RWPE2 (cell line): ENCODE measurements at regions not wholly inside any gene's neighbourhood (a gene's known extent, or its start where the extent isn't known, plus 50 kb on each side); places are given as distances from the start of the nearest gene placed in this dataset.

Source experiments
- ATAC-seq: fragments of 200-7000 bp; cut with Tn5 transposase; 3 replicates; pipeline ENCODE4 v1.9.1; 2021; ENCODE audit warnings: low read depth
- DNase-seq: peaks from one replicate; pipeline ENCODE4 v3.0.0-alpha.2; 2020; ENCODE audit warnings: low spot score
- H3K27ac ChIP-seq: fragments of 450-650 bp; 2 replicates; pipeline ENCODE4 v1.5.1; 2017; ENCODE audit warnings: mild to moderate bottlenecking; ENCODE audit not compliant: poor library complexity, severe bottlenecking
- H3K27me3 ChIP-seq: fragments of 250-450 bp; sonication (Bioruptor Pico); 2 replicates; pipeline ENCODE4 v1.5.1; 2021; ENCODE audit warnings: mild to moderate bottlenecking, moderate library complexity; ENCODE audit not compliant: insufficient read depth, poor library complexity, severe bottlenecking
- H3K36me3 ChIP-seq: fragments of 250-450 bp; sonication (Bioruptor Pico); 2 replicates; pipeline ENCODE4 v1.5.1; 2020; ENCODE audit warnings: low read depth, mild to moderate bottlenecking, moderate library complexity
- H3K4me1 ChIP-seq: fragments of 250-450 bp; sonication (Bioruptor Pico); 2 replicates; pipeline ENCODE4 v1.5.1; 2021; ENCODE audit warnings: mild to moderate bottlenecking, moderate library complexity; ENCODE audit not compliant: insufficient read depth, poor library complexity, severe bottlenecking
- H3K4me3 ChIP-seq: fragments of 250-450 bp; sonication (Bioruptor Pico); 2 replicates; pipeline ENCODE4 v1.5.1; 2021; ENCODE audit warnings: mild to moderate bottlenecking, moderate library complexity; ENCODE audit not compliant: severe bottlenecking
- H3K9me3 ChIP-seq: fragments of 250-450 bp; sonication (Bioruptor Pico); 2 replicates; pipeline ENCODE4 v1.5.1; 2021; ENCODE audit warnings: mild to moderate bottlenecking, moderate library complexity; ENCODE audit not compliant: severe bottlenecking
- CTCF ChIP-seq: fragments of 450-650 bp; IDR thresholded peaks from one replicate; pipeline ENCODE4 v1.5.1; 2017; ENCODE audit warnings: mild to moderate bottlenecking, moderate library complexity; ENCODE audit not compliant: poor library complexity, severe bottlenecking

GRCh38 chr16:59320657-59321056 is 586.5 kb upstream of the GOT2 start:
- H3K4me1 ChIP-seq, result no peaks in the 10 kb centered on the region
- no peak for TF ChIP-seq CTCF
- H3K27ac ChIP-seq, result no peak overlapping the region
- H3K27me3 ChIP-seq, result no peaks in the 10 kb centered on the region
- ATAC-seq, result no peak
- peaks cover 2% of the 10 kb centered on the region for H3K9me3 ChIP-seq
- no peaks in the 10 kb centered on the region for H3K36me3 ChIP-seq
- H3K4me3 ChIP-seq, result no peak overlapping the region
- no peak for DNase-seq

GRCh38 chr16:59319871-59320270 is 585.8 kb upstream of the GOT2 start:
- Histone ChIP-seq H3K4me1 (no peaks in the 10 kb centered on the region), H3K9me3 (peaks cover 2% of the 10 kb centered on the region), H3K27me3 (no peaks in the 10 kb centered on the region), H3K36me3 (no peaks in the 10 kb centered on the region), H3K27ac (no peak overlapping the region), H3K4me3 (no peak overlapping the region)
- TF ChIP-seq CTCF, result no peak
- ATAC-seq (no peak), DNase-seq (no peak)

DNA sequence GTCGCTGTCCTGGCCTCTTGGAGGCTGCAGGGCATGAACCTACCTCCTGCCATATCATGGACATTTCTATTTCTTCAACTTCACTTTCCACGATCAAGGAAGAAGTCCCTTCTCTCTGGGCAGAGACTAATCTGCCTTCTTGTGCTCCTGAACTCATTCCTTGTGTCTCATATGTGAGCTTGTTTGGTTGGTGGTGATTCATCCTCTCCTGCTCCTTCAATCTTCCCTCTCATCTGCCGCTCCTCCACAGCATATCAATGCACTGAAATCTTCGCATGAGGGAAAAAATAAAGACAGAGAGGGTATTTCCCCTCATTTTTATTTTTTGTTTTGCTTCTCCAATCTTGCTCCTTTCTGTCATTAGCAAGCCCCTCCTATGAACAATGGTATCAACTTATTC is 571.7 kb upstream of the GOT2 start:
- no peaks in the 10 kb centered on the region for H3K9me3 ChIP-seq
- H3K27me3 ChIP-seq, result peaks cover 4% of the 10 kb centered on the region
- DNase-seq, result no peak
- no peaks in the 10 kb centered on the region for H3K36me3 ChIP-seq
- TF ChIP-seq CTCF, result no peak
- no peak overlapping the region for H3K27ac ChIP-seq
- ATAC-seq, result peak; percentile 46; the same call in 1 of the 3 replicates
- H3K4me1 ChIP-seq, result no peaks in the 10 kb centered on the region
- H3K4me3 ChIP-seq, result no peak overlapping the region

- Histone ChIP-seq H3K36me3 (no peaks in the 10 kb centered on the region), H3K27ac (no peak overlapping the region), H3K27me3 (peaks cover 23% of the 10 kb centered on the region), H3K4me1 (no peaks in the 10 kb centered on the region), H3K9me3 (no peaks in the 10 kb centered on the region), H3K4me3 (no peak overlapping the region)
- DNase-seq (no peak), ATAC-seq (no peak)
- TF ChIP-seq CTCF, result no peak
Observed at GRCh38 chr16:59296888-59297287, 562.8 kb upstream of the GOT2 start.

GRCh38 chr16:59295993-59296736 is 562.0 kb upstream of the GOT2 start:
- H3K27me3 ChIP-seq, result peaks cover 23% of the 10 kb centered on the region
- H3K27ac ChIP-seq, result no peak overlapping the region
- TF ChIP-seq CTCF, result no peak
- DNase-seq (no peak), ATAC-seq (no peak)
- H3K9me3 ChIP-seq, result no peaks in the 10 kb centered on the region
- no peaks in the 10 kb centered on the region for H3K4me1 ChIP-seq
- no peak overlapping the region for H3K4me3 ChIP-seq
- no peaks in the 10 kb centered on the region for H3K36me3 ChIP-seq
